ENCODE measurements at regions not wholly inside any gene's neighbourhood (a gene's known extent, or its start where the extent isn't known, plus 50 kb on each side); places are given as distances from the start of the nearest gene placed in this dataset.

- no peak for DNase-seq
Measured at GRCh38 chr11:119790476-119790875, 61.5 kb upstream of the NECTIN1 start.

- no peak for DNase-seq
Measured at GRCh38 chr11:119789766-119790407, 60.9 kb upstream of the NECTIN1 start.

GRCh38 chr11:119788911-119789560 is 60.0 kb upstream of the NECTIN1 start:
- no peak for DNase-seq

GRCh38 chr11:119788096-119788883 is 59.3 kb upstream of the NECTIN1 start:
- no peak for DNase-seq

- no peak for DNase-seq
Measured at GRCh38 chr11:119787074-119787461, 58.1 kb upstream of the NECTIN1 start.

- no peak for DNase-seq
Measured at GRCh38 chr11:119786431-119787073, 57.6 kb upstream of the NECTIN1 start.

- DNase-seq, result no peak
Measured at GRCh38 chr11:119785131-119785530, 56.1 kb upstream of the NECTIN1 start.

- no peak for DNase-seq
Measured at GRCh38 chr11:119784421-119784820, 55.4 kb upstream of the NECTIN1 start.

GRCh38 chr11:119783466-119784400 is 54.7 kb upstream of the NECTIN1 start:
- DNase-seq, result no peak

- no peak for DNase-seq
Measured at GRCh38 chr11:119782739-119783072, 53.7 kb upstream of the NECTIN1 start.

GRCh38 chr11:119782006-119782738 is 53.2 kb upstream of the NECTIN1 start:
- no peak for DNase-seq

- no peak for DNase-seq
Measured at GRCh38 chr11:119780222-119780953, 51.4 kb upstream of the NECTIN1 start.

GRCh38 chr11:119779195-119780071 is 50.4 kb upstream of the NECTIN1 start:
- no peak for DNase-seq
